Osteoblast (primary cell): ENCODE measurements at regions not wholly inside any gene's neighbourhood (a gene's known extent, or its start where the extent isn't known, plus 50 kb on each side); places are given as distances from the start of the nearest gene placed in this dataset.
"Not testable (repeated sequence)": the region's sequence is repeated elsewhere in the genome, so short reads cannot be mapped to it uniquely, and the experiment has no call there.

Experiments
- DNase-seq: peaks from one replicate; pipeline ENCODE4 v3.0.0; 2011; ENCODE audit warnings: low spot score, mixed read lengths; ENCODE audit not compliant: insufficient read length; ENCODE audit errors: missing footprints
- H2AFZ ChIP-seq: 2 replicates; pipeline ENCODE4 v1.6.0; 2011; ENCODE audit warnings: mild to moderate bottlenecking, low read length
- H3K27ac ChIP-seq: 2 replicates; pipeline ENCODE4 v1.5.1; 2011; ENCODE audit warnings: mild to moderate bottlenecking, low read depth, low read length, moderate library complexity
- H3K27me3 ChIP-seq: 2 replicates; pipeline ENCODE4 v1.6.0; 2012; ENCODE audit warnings: mild to moderate bottlenecking, control low read depth, inconsistent platforms, low read length, moderate library complexity; ENCODE audit not compliant: insufficient read depth
- H3K36me3 ChIP-seq: 2 replicates; pipeline ENCODE4 v1.5.1; 2011; ENCODE audit warnings: mild to moderate bottlenecking, low read length, control low read depth, moderate library complexity; ENCODE audit not compliant: insufficient read depth
- H3K4me1 ChIP-seq: 2 replicates; pipeline ENCODE4 v1.5.1; 2011; ENCODE audit warnings: mild to moderate bottlenecking, low read length, control low read depth, moderate library complexity; ENCODE audit not compliant: insufficient read depth
- H3K4me2 ChIP-seq: 2 replicates; pipeline ENCODE4 v1.6.0; 2011; ENCODE audit warnings: mild to moderate bottlenecking, low read length; ENCODE audit not compliant: insufficient read depth
- H3K4me3 ChIP-seq: fragments of 200-600 bp; sonication (generic); 3 replicates; pipeline ENCODE4 v1.5.1; 2012; ENCODE audit warnings: mild to moderate bottlenecking, low read length, inconsistent platforms; ENCODE audit not compliant: insufficient read depth
- H3K79me2 ChIP-seq: 2 replicates; pipeline ENCODE4 v1.6.0; 2012; ENCODE audit warnings: mild to moderate bottlenecking, low read length, control low read depth, inconsistent platforms; ENCODE audit not compliant: insufficient read depth
- H3K9me3 ChIP-seq: 2 replicates; pipeline ENCODE4 v1.5.1; 2011; ENCODE audit warnings: low read depth, low read length, control low read depth
- H4K20me1 ChIP-seq: 2 replicates; pipeline ENCODE4 v1.6.0; 2012; ENCODE audit warnings: mild to moderate bottlenecking, low read length, control low read depth; ENCODE audit not compliant: insufficient read depth

- H3K27me3 ChIP-seq, H3K4me1 ChIP-seq, H3K9me3 ChIP-seq, H3K27ac ChIP-seq, H3K79me2 ChIP-seq, DNase-seq, H2AFZ ChIP-seq, H4K20me1 ChIP-seq, H3K4me2 ChIP-seq, H3K36me3 ChIP-seq, H3K4me3 ChIP-seq: not testable (repeated sequence)
Measured at GRCh38 chr10:47681638-47681990, 81.8 kb downstream of the SYT15B start.

DNA sequence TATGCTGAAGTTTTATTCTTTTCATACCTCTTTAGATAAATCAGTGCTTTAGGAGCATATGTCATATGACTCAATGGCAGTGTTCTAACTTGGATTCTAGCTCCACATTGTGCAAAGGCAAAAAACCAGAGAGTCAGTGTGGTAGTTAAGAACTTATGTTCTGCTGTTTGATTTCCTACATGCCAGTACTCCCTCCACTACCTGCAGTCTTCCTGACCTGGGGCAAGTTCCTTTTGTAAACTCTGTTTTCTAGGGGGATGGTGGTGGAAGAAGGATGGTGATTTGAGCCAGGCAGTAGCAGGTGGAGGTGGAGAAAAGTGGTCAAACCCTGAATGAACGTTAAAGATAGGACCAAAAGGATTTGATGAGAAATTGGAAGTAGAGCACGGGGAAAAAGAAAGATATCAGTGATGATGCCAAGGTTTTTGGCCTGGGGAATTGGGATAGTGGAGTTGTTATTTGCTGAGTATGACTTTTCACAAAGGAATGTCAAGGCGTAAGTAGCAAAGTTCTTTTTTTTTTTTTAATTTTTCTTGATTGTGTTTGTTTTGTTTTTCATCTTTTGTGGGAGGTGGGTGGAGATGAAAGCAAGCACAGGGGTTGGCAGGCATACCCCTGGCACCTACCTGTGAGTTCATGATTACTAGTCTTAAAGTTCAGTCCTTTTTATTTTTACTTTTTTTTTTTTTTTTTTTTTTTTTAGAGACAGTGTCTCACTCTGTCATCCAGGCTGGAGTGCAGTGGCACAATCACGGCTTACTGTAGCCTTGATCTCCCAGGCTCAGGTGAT is 82.3 kb downstream of the SYT15B start:
- not testable (repeated sequence) for H3K36me3 ChIP-seq, DNase-seq, H3K27ac ChIP-seq, H3K4me3 ChIP-seq, H3K79me2 ChIP-seq, H3K4me2 ChIP-seq, H4K20me1 ChIP-seq, H2AFZ ChIP-seq, H3K4me1 ChIP-seq, H3K27me3 ChIP-seq, H3K9me3 ChIP-seq

- H2AFZ ChIP-seq, DNase-seq, H4K20me1 ChIP-seq, H3K4me3 ChIP-seq, H3K9me3 ChIP-seq, H3K27ac ChIP-seq, H3K79me2 ChIP-seq, H3K4me1 ChIP-seq, H3K36me3 ChIP-seq, H3K27me3 ChIP-seq, H3K4me2 ChIP-seq: not testable (repeated sequence)
Measured at GRCh38 chr10:47676102-47676501, 87.3 kb downstream of the SYT15B start.

- not testable (repeated sequence) for DNase-seq, H3K36me3 ChIP-seq
Measured at GRCh38 chr10:47675577-47675976, 87.8 kb downstream of the SYT15B start.

DNA sequence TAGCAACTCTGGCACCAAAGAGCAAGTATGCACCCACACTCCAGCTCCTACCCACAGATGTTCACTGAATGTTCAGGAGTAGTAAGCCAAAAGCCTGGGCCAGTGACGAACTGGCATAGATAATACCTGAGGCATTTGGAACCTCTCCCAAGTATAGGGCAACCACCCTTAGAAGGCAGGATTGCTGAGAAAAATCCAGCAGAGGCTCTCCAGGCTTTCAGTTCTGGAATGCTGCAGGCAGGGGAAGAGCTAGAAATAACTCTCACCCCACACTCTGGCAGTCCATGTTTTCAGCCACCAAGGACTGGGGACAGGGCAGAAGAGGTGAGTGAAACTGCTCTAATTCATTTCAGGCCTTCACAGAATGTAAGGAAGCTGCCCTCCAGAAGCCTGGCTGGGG is 90.3 kb downstream of the SYT15B start:
- H4K20me1 ChIP-seq, H3K9me3 ChIP-seq, H3K27me3 ChIP-seq, H3K4me3 ChIP-seq, DNase-seq, H3K79me2 ChIP-seq, H3K27ac ChIP-seq, H3K4me1 ChIP-seq, H3K4me2 ChIP-seq, H3K36me3 ChIP-seq, H2AFZ ChIP-seq: not testable (repeated sequence)

More at GRCh38 chr10:47675577-47675976, 87.8 kb downstream of the SYT15B start:
- not testable (repeated sequence) for H2AFZ ChIP-seq, H3K27ac ChIP-seq, H3K4me1 ChIP-seq, H3K9me3 ChIP-seq, H4K20me1 ChIP-seq, H3K79me2 ChIP-seq, H3K4me2 ChIP-seq, H3K4me3 ChIP-seq, H3K27me3 ChIP-seq

GRCh38 chr10:47670857-47671256 is 92.5 kb downstream of the SYT15B start:
- H3K4me3 ChIP-seq, H3K27ac ChIP-seq, H3K4me1 ChIP-seq, H3K4me2 ChIP-seq, H3K27me3 ChIP-seq, H4K20me1 ChIP-seq, H3K36me3 ChIP-seq, H2AFZ ChIP-seq, H3K79me2 ChIP-seq, H3K9me3 ChIP-seq, DNase-seq: not testable (repeated sequence)

- DNase-seq, H3K4me3 ChIP-seq, H2AFZ ChIP-seq, H3K27ac ChIP-seq, H3K4me1 ChIP-seq, H3K27me3 ChIP-seq, H3K79me2 ChIP-seq, H4K20me1 ChIP-seq, H3K36me3 ChIP-seq, H3K4me2 ChIP-seq, H3K9me3 ChIP-seq: not testable (repeated sequence)
Measured at GRCh38 chr10:47661955-47662577, 101.3 kb downstream of the SYT15B start.

DNA sequence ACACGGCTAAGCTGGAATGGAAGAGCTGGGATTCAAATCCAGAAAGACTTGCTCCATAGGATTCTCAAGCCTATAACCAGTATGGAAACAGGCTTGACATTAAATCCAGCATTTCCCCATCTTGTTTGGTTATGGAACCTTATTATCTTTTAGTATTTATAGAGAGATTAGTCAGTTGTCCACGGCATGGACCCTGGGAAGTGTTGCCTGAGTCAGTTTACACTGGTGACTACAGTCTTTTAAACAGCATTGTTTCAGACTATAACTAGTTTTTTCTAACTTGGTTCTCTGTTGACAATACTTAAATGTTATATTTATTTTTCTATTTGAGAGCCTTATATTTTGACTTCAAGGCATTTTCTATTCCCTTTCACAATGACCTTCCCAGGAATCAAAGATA is 106.7 kb downstream of the SYT15B start:
- not testable (repeated sequence) for H2AFZ ChIP-seq, H3K4me2 ChIP-seq, DNase-seq, H3K27me3 ChIP-seq, H3K36me3 ChIP-seq, H3K4me1 ChIP-seq, H3K4me3 ChIP-seq, H3K79me2 ChIP-seq, H4K20me1 ChIP-seq, H3K27ac ChIP-seq, H3K9me3 ChIP-seq

DNA sequence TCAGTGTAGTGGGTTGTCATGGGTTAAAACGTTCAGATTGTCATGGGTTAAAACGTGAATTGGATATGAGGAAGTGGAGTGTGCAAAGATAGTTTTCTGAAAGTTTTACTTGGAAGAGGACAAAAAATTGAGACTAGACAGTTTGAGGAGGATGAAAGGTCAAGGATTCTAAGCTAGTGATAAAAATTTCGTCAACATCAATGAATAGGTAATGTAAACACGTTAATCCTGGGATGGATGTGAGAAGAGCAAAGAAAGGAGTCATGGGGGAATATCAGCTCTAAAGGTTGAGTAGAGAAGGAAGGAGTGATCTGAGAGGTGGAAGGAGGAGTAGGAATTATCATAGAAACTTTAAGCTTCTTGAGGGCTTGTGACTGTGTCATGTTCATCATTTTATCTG is 109.2 kb downstream of the SYT15B start:
- not testable (repeated sequence) for H4K20me1 ChIP-seq, H3K27ac ChIP-seq, H2AFZ ChIP-seq, H3K4me3 ChIP-seq, H3K4me1 ChIP-seq, DNase-seq, H3K79me2 ChIP-seq, H3K4me2 ChIP-seq, H3K9me3 ChIP-seq, H3K27me3 ChIP-seq, H3K36me3 ChIP-seq
